Stimulated activated naive CD8-positive, alpha-beta T cell treated with anti-CD3 and anti-CD28 coated beads, Interleukin-15, Interleukin-2, amounts not matched to agents 100 ng/mL and 50 ng/mL, for 24 hours (primary cell): ENCODE measurements at regions not wholly inside any gene's neighbourhood (a gene's known extent, or its start where the extent isn't known, plus 50 kb on each side); places are given as distances from the start of the nearest gene placed in this dataset.

Experiments used
- H3K27ac Mint-ChIP-seq: one replicate; pipeline ENCODE4 v1.8.0; 2021; ENCODE audit warnings: mild to moderate bottlenecking, mixed read lengths
- H3K27me3 Mint-ChIP-seq: one replicate; pipeline ENCODE4 v1.8.0; 2021; ENCODE audit warnings: mixed read lengths
- H3K36me3 Mint-ChIP-seq: one replicate; pipeline ENCODE4 v1.8.0; 2021; ENCODE audit warnings: low read depth, mixed read lengths
- H3K4me1 Mint-ChIP-seq: one replicate; pipeline ENCODE4 v1.8.0; 2021; ENCODE audit warnings: low read depth, mixed read lengths
- H3K4me3 Mint-ChIP-seq: one replicate; pipeline ENCODE4 v1.8.0; 2021; ENCODE audit warnings: mild to moderate bottlenecking, mixed read lengths
- H3K9me3 Mint-ChIP-seq: one replicate; pipeline ENCODE4 v1.8.0; 2021; ENCODE audit warnings: mixed read lengths

- no peaks in the 10 kb centered on the region for H3K9me3 Mint-ChIP-seq
Observed at GRCh38 chr9:109894921-109895758, 115.1 kb downstream of the PALM2AKAP2 start.

DNA sequence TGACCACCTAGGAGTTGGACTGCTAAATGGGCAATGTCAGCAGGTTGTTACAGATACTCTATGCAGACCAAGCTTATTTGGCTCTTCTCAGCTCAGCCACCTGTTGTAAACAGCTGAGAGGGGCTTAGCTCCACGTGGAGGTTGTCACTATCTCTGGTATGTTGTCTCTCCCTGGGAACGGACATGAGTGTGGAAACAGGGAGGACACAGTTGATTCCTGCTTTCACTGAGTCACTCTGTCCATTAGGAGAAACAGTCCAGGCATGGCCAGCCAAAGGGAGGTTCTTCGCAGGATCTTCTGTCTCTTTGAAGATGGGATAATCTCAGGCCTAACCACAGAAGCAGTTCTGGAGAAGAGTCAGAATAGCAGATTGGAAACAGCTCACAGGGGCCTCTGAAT is 121.2 kb downstream of the PALM2AKAP2 start:
- H3K36me3 Mint-ChIP-seq: no peaks in the 10 kb centered on the region
- peaks cover 2% of the 10 kb centered on the region for H3K4me1 Mint-ChIP-seq
- H3K27me3 Mint-ChIP-seq: peaks cover 5% of the 10 kb centered on the region
- no peak overlapping the region for H3K27ac Mint-ChIP-seq
- no peaks in the 10 kb centered on the region for H3K9me3 Mint-ChIP-seq
- H3K4me3 Mint-ChIP-seq: no peak overlapping the region

More at GRCh38 chr9:109894921-109895758, 115.1 kb downstream of the PALM2AKAP2 start:
- peaks cover 26% of the 10 kb centered on the region for H3K4me1 Mint-ChIP-seq
- peak overlapping the region; percentile 35 for H3K4me3 Mint-ChIP-seq
- H3K27ac Mint-ChIP-seq: peak overlapping the region; percentile 79
- H3K27me3 Mint-ChIP-seq: peaks cover 5% of the 10 kb centered on the region
- no peaks in the 10 kb centered on the region for H3K36me3 Mint-ChIP-seq

DNA sequence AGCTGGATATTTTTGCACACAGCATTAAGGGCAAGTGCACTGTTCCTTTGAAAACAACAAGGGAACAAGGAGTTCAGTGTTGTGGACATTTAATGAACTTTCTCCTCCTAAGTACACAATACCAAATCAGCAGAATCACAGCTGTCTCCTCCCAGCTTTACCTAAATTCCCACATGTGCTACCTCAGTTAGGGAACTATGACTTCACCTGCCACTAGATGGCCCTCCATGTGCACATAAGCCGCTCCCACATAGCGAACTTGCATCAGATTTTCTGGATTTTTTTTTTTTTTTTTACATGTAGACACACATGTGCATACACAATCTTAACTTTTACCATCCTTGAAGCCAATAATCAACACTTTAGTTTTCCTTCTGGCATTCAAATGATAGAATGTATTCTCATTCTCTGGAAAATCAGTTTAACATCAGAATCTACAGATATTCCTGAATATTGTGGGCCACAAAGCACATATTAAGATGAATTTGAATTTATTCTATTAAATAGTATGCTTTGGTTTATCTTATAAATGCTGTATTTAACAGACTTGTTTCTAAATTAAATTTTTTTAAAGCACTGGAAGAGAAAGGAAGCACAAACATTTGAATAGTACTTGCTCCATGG is 123.6 kb downstream of the PALM2AKAP2 start:
- Mint-ChIP-seq H3K4me3 (no peak overlapping the region), H3K36me3 (no peaks in the 10 kb centered on the region), H3K27ac (no peak overlapping the region)

DNA sequence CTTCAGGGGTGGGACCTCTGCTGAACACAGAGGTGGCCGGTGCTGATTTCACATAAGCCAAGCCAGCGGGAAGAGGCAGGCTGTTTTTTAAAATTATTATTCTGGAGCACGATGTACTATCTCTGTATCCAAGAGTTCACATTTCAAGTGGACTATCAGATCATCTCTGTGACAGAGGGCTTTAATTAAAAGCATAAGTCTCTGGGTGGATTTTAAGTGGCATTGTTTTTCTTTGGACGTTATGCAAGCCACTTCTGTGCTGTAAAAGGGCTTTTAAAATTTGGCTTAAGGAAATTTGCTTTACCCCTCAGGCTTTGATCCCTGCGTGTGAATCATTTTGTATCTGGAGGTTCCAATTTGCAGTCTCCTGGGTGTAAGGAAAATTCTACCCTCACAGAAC is 124.7 kb downstream of the PALM2AKAP2 start:
- H3K9me3 Mint-ChIP-seq: no peaks in the 10 kb centered on the region
- peaks cover 8% of the 10 kb centered on the region for H3K4me1 Mint-ChIP-seq
- no peaks in the 10 kb centered on the region for H3K36me3 Mint-ChIP-seq
- no peak overlapping the region for H3K4me3 Mint-ChIP-seq
- H3K27me3 Mint-ChIP-seq: no peaks in the 10 kb centered on the region
- no peak overlapping the region for H3K27ac Mint-ChIP-seq

More for the DNA sequence above, 123.6 kb downstream of the PALM2AKAP2 start:
- peaks cover 3% of the 10 kb centered on the region for H3K27me3 Mint-ChIP-seq
- H3K9me3 Mint-ChIP-seq: no peaks in the 10 kb centered on the region
- peaks cover 8% of the 10 kb centered on the region for H3K4me1 Mint-ChIP-seq

GRCh38 chr9:109905472-109905871 is 125.5 kb downstream of the PALM2AKAP2 start:
- H3K27me3 Mint-ChIP-seq: no peaks in the 10 kb centered on the region
- no peaks in the 10 kb centered on the region for H3K36me3 Mint-ChIP-seq
- no peaks in the 10 kb centered on the region for H3K9me3 Mint-ChIP-seq
- H3K27ac Mint-ChIP-seq: no peak overlapping the region
- peaks cover 8% of the 10 kb centered on the region for H3K4me1 Mint-ChIP-seq
- no peak overlapping the region for H3K4me3 Mint-ChIP-seq

GRCh38 chr9:109906766-109907382 is 126.9 kb downstream of the PALM2AKAP2 start:
- H3K4me3 Mint-ChIP-seq: no peak overlapping the region
- H3K9me3 Mint-ChIP-seq: no peaks in the 10 kb centered on the region
- no peak overlapping the region for H3K27ac Mint-ChIP-seq
- no peaks in the 10 kb centered on the region for H3K27me3 Mint-ChIP-seq
- no peaks in the 10 kb centered on the region for H3K36me3 Mint-ChIP-seq
- H3K4me1 Mint-ChIP-seq: peaks cover 8% of the 10 kb centered on the region

GRCh38 chr9:109907400-109907799 is 127.4 kb downstream of the PALM2AKAP2 start:
- Mint-ChIP-seq H3K27me3 (no peaks in the 10 kb centered on the region), H3K4me3 (no peak overlapping the region), H3K4me1 (peaks cover 8% of the 10 kb centered on the region), H3K27ac (peak overlapping the region; percentile 12), H3K9me3 (no peaks in the 10 kb centered on the region), H3K36me3 (no peaks in the 10 kb centered on the region)

DNA sequence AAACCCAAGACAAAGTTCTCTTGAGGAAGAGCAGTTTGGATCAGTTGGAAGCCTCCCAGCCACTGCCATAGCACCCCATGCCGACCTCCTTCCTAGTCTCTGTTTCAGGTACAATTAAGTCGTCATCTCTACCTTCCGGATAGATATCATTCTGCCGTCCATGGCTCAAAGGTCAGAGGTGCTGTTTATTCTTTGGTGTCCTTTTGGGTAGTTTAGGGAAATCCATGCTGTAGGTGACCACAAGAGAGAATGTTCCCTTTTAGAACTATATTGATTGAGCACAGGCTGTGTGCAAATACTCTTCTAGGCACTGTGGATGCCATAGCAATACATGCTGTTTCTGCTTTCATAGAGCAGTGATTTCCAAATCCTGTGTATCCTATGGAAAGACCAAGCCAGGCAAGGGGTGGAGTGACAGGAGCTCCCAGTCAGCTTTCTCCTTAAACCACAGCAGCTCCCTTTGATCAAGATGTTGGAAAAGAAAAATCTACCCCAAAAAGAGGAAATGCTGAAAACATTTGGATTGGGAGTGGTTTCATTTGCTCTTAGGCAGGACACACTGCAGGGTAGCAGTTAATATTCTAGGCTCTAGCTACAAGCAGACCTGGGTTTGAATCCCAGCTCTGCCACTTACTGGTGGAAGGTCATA is 127.9 kb downstream of the PALM2AKAP2 start:
- Mint-ChIP-seq H3K27me3 (no peaks in the 10 kb centered on the region), H3K4me3 (no peak overlapping the region), H3K9me3 (no peaks in the 10 kb centered on the region), H3K36me3 (no peaks in the 10 kb centered on the region), H3K27ac (peak overlapping the region; percentile 12), H3K4me1 (peaks cover 8% of the 10 kb centered on the region)

GRCh38 chr9:109908459-109909390 is 128.7 kb downstream of the PALM2AKAP2 start:
- Mint-ChIP-seq H3K36me3 (no peaks in the 10 kb centered on the region), H3K9me3 (no peaks in the 10 kb centered on the region), H3K27ac (no peak overlapping the region), H3K4me1 (peaks cover 10% of the 10 kb centered on the region), H3K4me3 (no peak overlapping the region), H3K27me3 (no peaks in the 10 kb centered on the region)

GRCh38 chr9:109910671-109911518 is 130.9 kb downstream of the PALM2AKAP2 start:
- H3K27ac Mint-ChIP-seq: no peak overlapping the region
- no peak overlapping the region for H3K4me3 Mint-ChIP-seq
- no peaks in the 10 kb centered on the region for H3K36me3 Mint-ChIP-seq
- peaks cover 18% of the 10 kb centered on the region for H3K4me1 Mint-ChIP-seq
- H3K9me3 Mint-ChIP-seq: no peaks in the 10 kb centered on the region
- no peaks in the 10 kb centered on the region for H3K27me3 Mint-ChIP-seq

GRCh38 chr9:109912082-109912582 is 132.1 kb downstream of the PALM2AKAP2 start:
- Mint-ChIP-seq H3K36me3 (no peaks in the 10 kb centered on the region), H3K27me3 (no peaks in the 10 kb centered on the region), H3K9me3 (no peaks in the 10 kb centered on the region), H3K4me3 (no peak overlapping the region), H3K4me1 (peaks cover 19% of the 10 kb centered on the region), H3K27ac (no peak overlapping the region)

DNA sequence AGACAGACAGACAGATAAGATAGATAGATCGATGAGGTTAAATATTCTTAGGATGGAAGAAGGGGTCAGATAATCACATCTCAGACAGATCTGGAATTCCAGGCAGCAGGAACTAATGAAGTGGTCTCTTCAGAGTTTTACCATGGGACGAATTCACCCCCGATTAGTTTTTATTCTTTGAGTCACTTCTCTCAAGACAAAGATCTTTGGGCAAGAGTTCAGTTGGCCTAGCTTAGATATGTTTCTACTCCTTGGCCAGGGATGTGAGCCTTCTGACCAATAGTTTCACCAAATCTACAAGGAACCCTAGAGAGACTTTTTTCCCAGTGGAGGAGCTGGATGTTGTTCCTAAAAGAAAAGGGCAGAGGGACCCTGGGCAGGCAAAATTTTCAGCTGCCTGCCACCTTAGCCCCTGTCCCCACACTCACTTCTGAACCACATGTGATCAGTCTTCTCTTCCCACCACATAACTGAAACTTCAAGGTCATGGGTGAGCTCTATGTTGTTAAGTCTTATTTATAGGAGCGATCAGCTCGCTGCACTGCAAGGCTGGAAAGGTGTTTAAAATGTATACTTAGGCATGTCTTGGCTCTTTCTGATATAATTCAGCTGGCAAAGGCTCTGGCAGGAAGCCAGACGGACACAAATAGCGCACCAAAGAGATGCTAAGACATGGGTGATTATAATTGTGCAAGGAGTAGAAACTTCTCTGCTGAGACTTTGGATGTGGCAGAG is 132.9 kb downstream of the PALM2AKAP2 start:
- Mint-ChIP-seq H3K4me1 (peaks cover 24% of the 10 kb centered on the region), H3K27ac (no peak overlapping the region), H3K4me3 (no peak overlapping the region), H3K36me3 (no peaks in the 10 kb centered on the region), H3K27me3 (no peaks in the 10 kb centered on the region), H3K9me3 (no peaks in the 10 kb centered on the region)

DNA sequence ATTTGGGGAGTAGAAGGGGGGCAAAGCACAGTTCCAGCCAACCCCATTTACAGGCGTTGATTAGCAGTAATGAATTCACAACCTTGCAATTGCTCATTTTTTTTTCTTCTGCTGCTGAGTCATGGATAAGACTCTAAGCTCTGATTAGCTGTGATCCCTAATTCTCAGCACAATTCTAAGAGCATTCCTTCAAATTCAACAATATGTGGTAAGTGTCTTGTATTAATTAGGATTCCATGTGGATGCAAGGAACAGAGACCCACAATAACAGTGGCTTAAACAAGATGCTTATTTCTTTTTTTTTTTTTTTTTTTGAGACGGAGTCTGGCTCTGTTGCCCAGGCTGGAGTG is 133.4 kb downstream of the PALM2AKAP2 start:
- Mint-ChIP-seq H3K4me1 (peaks cover 29% of the 10 kb centered on the region), H3K27ac (no peak overlapping the region), H3K9me3 (no peaks in the 10 kb centered on the region), H3K4me3 (no peak overlapping the region), H3K36me3 (no peaks in the 10 kb centered on the region), H3K27me3 (no peaks in the 10 kb centered on the region)
